Left ventricle myocardium inferior (tissue), 1 donor: ENCODE measurements at regions not wholly inside any gene's neighbourhood (a gene's known extent, or its start where the extent isn't known, plus 50 kb on each side); places are given as distances from the start of the nearest gene placed in this dataset.

Experiments
- DNase-seq: peaks from one replicate; pipeline ENCODE4 v3.0.0-alpha.2; 2020
- H3K27ac ChIP-seq: fragments of 200-600 bp; replicated peaks from 2 replicates; pipeline ENCODE4 v1.8.0; 2021
- H3K27me3 ChIP-seq: fragments of 200-600 bp; 2 replicates; pipeline ENCODE4 v1.8.0; 2021; ENCODE audit warnings: low read depth
- H3K36me3 ChIP-seq: fragments of 200-600 bp; 2 replicates; pipeline ENCODE4 v1.8.0; 2021
- H3K4me1 ChIP-seq: fragments of 200-600 bp; 2 replicates; pipeline ENCODE4 v1.8.0; 2021
- H3K4me3 ChIP-seq: fragments of 200-600 bp; 2 replicates; pipeline ENCODE4 v1.8.0; 2021; ENCODE audit warnings: mild to moderate bottlenecking, moderate library complexity
- H3K9me3 ChIP-seq: fragments of 200-600 bp; replicated peaks from 2 replicates; pipeline ENCODE4 v1.8.0; 2021
- intact Hi-C: fragments of 100-400 bp; cut with micrococcal nuclease; formaldehyde crosslinking; loops from one replicate; pipeline ENCODE4 v1.11.0; 2022
- TF ChIP-seq, protein P1 (sequence below): fragments of 200-600 bp; IDR thresholded peaks from 2 replicates; pipeline ENCODE4 v1.8.0; 2021; ENCODE audit warnings: antibody characterized with exemption, mild to moderate bottlenecking, borderline replicate concordance
- donor health status: DM: no; HTN: yes; CAD: no; lungs with severe emphysema.

GRCh38 chr2:176445956-176446355 is 176.7 kb downstream of the MTX2 start:
- intact Hi-C loops, result no loop called here
- Histone ChIP-seq H3K9me3 (no peaks in the 10 kb centered on the region), H3K36me3 (no peaks in the 10 kb centered on the region), H3K27ac (no peak overlapping the region), H3K27me3 (peaks cover under 1% of the 10 kb centered on the region), H3K4me1 (peaks cover 10% of the 10 kb centered on the region), H3K4me3 (no peak overlapping the region)
- TF ChIP-seq, protein P1, sequence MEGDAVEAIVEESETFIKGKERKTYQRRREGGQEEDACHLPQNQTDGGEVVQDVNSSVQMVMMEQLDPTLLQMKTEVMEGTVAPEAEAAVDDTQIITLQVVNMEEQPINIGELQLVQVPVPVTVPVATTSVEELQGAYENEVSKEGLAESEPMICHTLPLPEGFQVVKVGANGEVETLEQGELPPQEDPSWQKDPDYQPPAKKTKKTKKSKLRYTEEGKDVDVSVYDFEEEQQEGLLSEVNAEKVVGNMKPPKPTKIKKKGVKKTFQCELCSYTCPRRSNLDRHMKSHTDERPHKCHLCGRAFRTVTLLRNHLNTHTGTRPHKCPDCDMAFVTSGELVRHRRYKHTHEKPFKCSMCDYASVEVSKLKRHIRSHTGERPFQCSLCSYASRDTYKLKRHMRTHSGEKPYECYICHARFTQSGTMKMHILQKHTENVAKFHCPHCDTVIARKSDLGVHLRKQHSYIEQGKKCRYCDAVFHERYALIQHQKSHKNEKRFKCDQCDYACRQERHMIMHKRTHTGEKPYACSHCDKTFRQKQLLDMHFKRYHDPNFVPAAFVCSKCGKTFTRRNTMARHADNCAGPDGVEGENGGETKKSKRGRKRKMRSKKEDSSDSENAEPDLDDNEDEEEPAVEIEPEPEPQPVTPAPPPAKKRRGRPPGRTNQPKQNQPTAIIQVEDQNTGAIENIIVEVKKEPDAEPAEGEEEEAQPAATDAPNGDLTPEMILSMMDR, result no peak
- no peak for DNase-seq

DNA sequence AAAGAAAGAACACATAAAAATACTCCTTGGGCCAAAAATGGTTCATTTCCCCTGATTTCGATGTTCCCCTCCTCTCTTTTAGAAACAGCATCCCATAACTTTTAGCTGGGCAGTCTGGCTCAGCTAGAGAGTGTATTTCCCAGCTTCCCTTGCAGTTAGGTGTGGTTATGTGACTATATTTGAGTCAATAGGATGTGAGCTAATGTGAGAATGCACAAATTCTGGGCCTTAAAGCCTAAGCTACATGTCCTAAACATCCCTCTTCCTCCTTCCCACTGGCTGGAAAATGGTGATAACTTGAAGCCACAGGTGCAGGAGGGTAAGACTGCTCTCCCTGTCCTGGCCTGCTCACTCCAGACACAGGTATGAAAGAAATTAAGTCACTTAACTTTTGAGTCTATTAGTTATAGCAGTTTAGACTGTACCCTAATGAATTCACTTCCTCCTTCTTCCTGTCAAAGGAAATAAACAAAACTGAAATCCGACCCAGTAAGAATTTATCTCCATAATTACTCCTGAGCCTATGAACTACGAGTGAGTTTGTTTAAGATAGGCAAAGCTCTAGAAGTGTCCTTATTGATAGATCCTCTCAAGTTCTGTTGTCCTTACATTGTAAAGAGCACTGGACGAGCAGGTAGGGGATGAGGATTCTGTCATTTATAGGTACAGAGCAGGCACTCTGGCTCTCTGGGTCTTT is 177.6 kb downstream of the MTX2 start:
- TF ChIP-seq, protein P1, result no peak
- Histone ChIP-seq H3K9me3 (no peaks in the 10 kb centered on the region), H3K4me1 (peaks cover 10% of the 10 kb centered on the region), H3K27me3 (peaks cover 9% of the 10 kb centered on the region), H3K36me3 (no peaks in the 10 kb centered on the region), H3K27ac (no peak overlapping the region), H3K4me3 (no peak overlapping the region)
- DNase-seq, result no peak
- intact Hi-C loops, result no loop called here

GRCh38 chr2:176447616-176448015 is 178.4 kb downstream of the MTX2 start:
- H3K4me3 ChIP-seq, result no peak overlapping the region
- no peaks in the 10 kb centered on the region for H3K9me3 ChIP-seq
- peaks cover 10% of the 10 kb centered on the region for H3K4me1 ChIP-seq
- peaks cover 16% of the 10 kb centered on the region for H3K27me3 ChIP-seq
- intact Hi-C loops, result no loop called here
- DNase-seq, result no peak
- no peaks in the 10 kb centered on the region for H3K36me3 ChIP-seq
- H3K27ac ChIP-seq, result no peak overlapping the region
- TF ChIP-seq, protein P1, result no peak

DNA sequence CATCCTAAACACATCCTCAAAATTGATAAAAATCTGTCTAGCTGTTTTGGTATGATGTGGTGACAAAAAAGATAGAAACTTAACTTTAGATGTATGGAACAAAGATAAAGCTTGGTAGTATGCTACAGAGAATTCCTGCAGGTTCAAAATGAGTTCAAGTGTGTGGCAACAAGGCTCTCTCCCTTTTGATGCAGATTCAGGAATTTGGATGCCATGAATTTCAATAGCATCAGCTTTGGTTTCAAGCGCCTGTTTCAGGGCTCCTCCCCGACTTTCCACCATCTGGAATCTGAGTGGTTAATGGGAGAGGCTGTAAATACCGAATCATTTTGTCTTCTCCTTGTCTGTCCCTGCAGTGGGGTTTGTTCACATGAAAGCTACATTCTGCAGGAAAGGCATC is 180.6 kb downstream of the MTX2 start:
- TF ChIP-seq, protein P1, result no peak
- H3K9me3 ChIP-seq, result no peaks in the 10 kb centered on the region
- intact Hi-C loops, result loop anchor here (5.0 kb wide), 1 partner anchor 308 kb away; no protein-coding TSS in a partner anchor

DNA sequence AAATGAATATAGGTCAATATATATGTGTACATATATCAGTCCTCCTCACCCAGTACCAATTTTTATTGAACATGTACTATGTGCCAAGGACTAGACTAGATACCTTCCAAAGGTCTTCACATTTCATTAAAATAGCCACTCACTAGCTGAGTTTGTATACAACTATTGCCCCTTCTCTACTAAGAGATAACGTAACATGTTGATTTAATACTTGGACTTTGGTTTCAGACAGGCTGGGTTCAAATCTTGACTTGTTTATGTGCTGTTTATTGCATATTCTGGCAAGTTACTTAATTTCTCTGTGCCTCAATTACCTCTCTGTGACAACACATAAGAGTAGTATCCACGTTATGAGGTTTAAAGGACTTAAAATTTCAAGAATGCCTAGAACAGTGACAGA is 184.5 kb downstream of the MTX2 start:
- intact Hi-C loops, result loop anchor here (5.0 kb wide), 1 partner anchor 311 kb away; no protein-coding TSS in a partner anchor
- TF ChIP-seq, protein P1, result no peak
- peaks cover 65% of the 10 kb centered on the region for H3K27me3 ChIP-seq

More for the DNA sequence above, 180.6 kb downstream of the MTX2 start:
- DNase-seq, result no peak
- H3K36me3 ChIP-seq, result no peaks in the 10 kb centered on the region
- peaks cover 33% of the 10 kb centered on the region for H3K27me3 ChIP-seq
- peaks cover 12% of the 10 kb centered on the region for H3K4me1 ChIP-seq
- H3K4me3 ChIP-seq, result no peak overlapping the region
- H3K27ac ChIP-seq, result no peak overlapping the region

More for the DNA sequence above, 184.5 kb downstream of the MTX2 start:
- no peaks in the 10 kb centered on the region for H3K36me3 ChIP-seq
- H3K9me3 ChIP-seq, result no peaks in the 10 kb centered on the region
- H3K4me3 ChIP-seq, result no peak overlapping the region
- no peak for DNase-seq
- peaks cover 13% of the 10 kb centered on the region for H3K4me1 ChIP-seq
- H3K27ac ChIP-seq, result no peak overlapping the region
